Natural killer cell (primary cell): ENCODE measurements at regions not wholly inside any gene's neighbourhood (a gene's known extent, or its start where the extent isn't known, plus 50 kb on each side); places are given as distances from the start of the nearest gene placed in this dataset.

Experiments used
- ATAC-seq, 3 donors: fragments of 150-1000 bp in 2 of 3; fragments of 200-7000 bp in 1 of 3; cut with Tn5 transposase; 1 replicate in 1 of 3; 2 replicates in 2 of 3; pipeline ENCODE4 v1.10.0; 2021; ENCODE audit warnings: mild to moderate bottlenecking in 2 of 3, moderate library complexity in 2 of 3
- DNase-seq, 2 donors: peaks; one replicate each; pipeline versions ENCODE4 v3.0.0 to v3.0.0-alpha.2; 2013 to 2021; ENCODE audit warnings: mixed read lengths in 1 of 2
- H3K27ac ChIP-seq: one replicate; pipeline ENCODE4 v1.5.1; 2013; ENCODE audit warnings: mild to moderate bottlenecking, low read length
- H3K27me3 ChIP-seq: one replicate; pipeline ENCODE4 v1.6.1; 2013; ENCODE audit warnings: low read length; ENCODE audit not compliant: control insufficient read depth, insufficient read depth
- H3K36me3 ChIP-seq: one replicate; pipeline ENCODE4 v1.6.1; 2013; ENCODE audit warnings: low read length; ENCODE audit not compliant: control insufficient read depth, insufficient read depth
- H3K4me1 ChIP-seq: one replicate; pipeline ENCODE4 v1.6.1; 2013; ENCODE audit warnings: low read length; ENCODE audit not compliant: control insufficient read depth, insufficient read depth
- H3K4me3 ChIP-seq: one replicate; pipeline ENCODE4 v1.5.1; 2013; ENCODE audit warnings: low read length
- H3K9me3 ChIP-seq: one replicate; pipeline ENCODE4 v1.6.1; 2013; ENCODE audit warnings: low read length; ENCODE audit not compliant: control insufficient read depth, insufficient read depth
- H3K27ac Mint-ChIP-seq, 2 donors: one replicate each; pipeline ENCODE4 v1.8.0; 2022; ENCODE audit warnings: mild to moderate bottlenecking in 2 of 2, mixed read lengths in 2 of 2, moderate library complexity in 1 of 2
- H3K27me3 Mint-ChIP-seq, 2 donors: one replicate each; pipeline ENCODE4 v1.8.0; 2022; ENCODE audit warnings: low read depth in 2 of 2, mixed read lengths in 2 of 2
- H3K36me3 Mint-ChIP-seq: one replicate; pipeline ENCODE4 v1.8.0; 2022; ENCODE audit warnings: mixed read lengths
- H3K4me1 Mint-ChIP-seq, 2 donors: one replicate each; pipeline ENCODE4 v1.8.0; 2022; ENCODE audit warnings: mixed read lengths in 2 of 2
- H3K4me3 Mint-ChIP-seq: one replicate; pipeline ENCODE4 v1.8.0; 2022; ENCODE audit warnings: mild to moderate bottlenecking, moderate library complexity, mixed read lengths
- H3K9me3 Mint-ChIP-seq, 2 donors: one replicate each; pipeline ENCODE4 v1.8.0; 2022; ENCODE audit warnings: mixed read lengths in 2 of 2
- WGBS: methylation state at CpG from one replicate; pipeline ENCODE4 v1.1.7; 2013; ENCODE audit warnings: missing lambda C conversion rate; ENCODE audit not compliant: insufficient coverage; 5-methylcytosine and 5-hydroxymethylcytosine counted together
- intact Hi-C: fragments of 100-400 bp; cut with micrococcal nuclease; formaldehyde crosslinking; loops from one replicate; pipeline ENCODE4 v1.14.2; 2022
- TF ChIP-seq, protein P1 (sequence below): fragments of 200-600 bp; IDR thresholded peaks from one replicate; pipeline ENCODE4 v1.8.0; 2022; ENCODE audit warnings: antibody characterized with exemption

DNA sequence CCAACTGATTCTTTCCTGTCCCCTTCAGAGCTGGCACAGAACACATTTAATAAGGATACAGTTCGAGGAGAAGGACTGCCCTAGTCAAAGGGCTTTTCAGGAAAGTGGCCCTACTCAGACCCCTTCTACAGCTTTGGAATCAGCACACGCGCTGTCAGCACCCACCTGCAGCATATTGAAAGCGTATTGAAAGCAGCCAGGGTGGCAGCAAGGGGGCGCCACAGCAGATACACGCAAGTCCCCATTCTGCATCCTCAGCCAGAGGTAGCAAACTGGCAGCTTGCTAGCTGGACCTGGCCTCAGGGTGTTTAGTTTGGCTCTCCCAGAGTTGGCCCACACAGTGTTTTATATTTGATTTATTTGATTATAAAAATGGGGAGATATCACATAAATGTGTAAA lies 101.0 kb upstream of the NT5C1B start:
- H3K27me3 Mint-ChIP-seq: no peaks in the 10 kb centered on the region
- H3K4me1 ChIP-seq: no peaks in the 10 kb centered on the region
- no peak overlapping the region for H3K27ac ChIP-seq
- H3K9me3 ChIP-seq: no peaks in the 10 kb centered on the region
- ATAC-seq (no peak), DNase-seq (no peak)
- no peaks in the 10 kb centered on the region for H3K36me3 ChIP-seq
- no peak overlapping the region for H3K4me3 Mint-ChIP-seq
- H3K36me3 Mint-ChIP-seq: peaks cover 6% of the 10 kb centered on the region
- WGBS: 91% methylated on average over 6 of the region's 6 CpGs
- H3K4me3 ChIP-seq: no peak overlapping the region
- H3K9me3 Mint-ChIP-seq: peaks cover 4 to 7% of the 10 kb centered on the region in 2 donors
- H3K27ac Mint-ChIP-seq: no peak overlapping the region
- intact Hi-C loops: no loop called here
- H3K27me3 ChIP-seq: no peaks in the 10 kb centered on the region
- TF ChIP-seq, protein P1, sequence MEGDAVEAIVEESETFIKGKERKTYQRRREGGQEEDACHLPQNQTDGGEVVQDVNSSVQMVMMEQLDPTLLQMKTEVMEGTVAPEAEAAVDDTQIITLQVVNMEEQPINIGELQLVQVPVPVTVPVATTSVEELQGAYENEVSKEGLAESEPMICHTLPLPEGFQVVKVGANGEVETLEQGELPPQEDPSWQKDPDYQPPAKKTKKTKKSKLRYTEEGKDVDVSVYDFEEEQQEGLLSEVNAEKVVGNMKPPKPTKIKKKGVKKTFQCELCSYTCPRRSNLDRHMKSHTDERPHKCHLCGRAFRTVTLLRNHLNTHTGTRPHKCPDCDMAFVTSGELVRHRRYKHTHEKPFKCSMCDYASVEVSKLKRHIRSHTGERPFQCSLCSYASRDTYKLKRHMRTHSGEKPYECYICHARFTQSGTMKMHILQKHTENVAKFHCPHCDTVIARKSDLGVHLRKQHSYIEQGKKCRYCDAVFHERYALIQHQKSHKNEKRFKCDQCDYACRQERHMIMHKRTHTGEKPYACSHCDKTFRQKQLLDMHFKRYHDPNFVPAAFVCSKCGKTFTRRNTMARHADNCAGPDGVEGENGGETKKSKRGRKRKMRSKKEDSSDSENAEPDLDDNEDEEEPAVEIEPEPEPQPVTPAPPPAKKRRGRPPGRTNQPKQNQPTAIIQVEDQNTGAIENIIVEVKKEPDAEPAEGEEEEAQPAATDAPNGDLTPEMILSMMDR: no peak
- no peaks in the 10 kb centered on the region for H3K4me1 Mint-ChIP-seq

DNA sequence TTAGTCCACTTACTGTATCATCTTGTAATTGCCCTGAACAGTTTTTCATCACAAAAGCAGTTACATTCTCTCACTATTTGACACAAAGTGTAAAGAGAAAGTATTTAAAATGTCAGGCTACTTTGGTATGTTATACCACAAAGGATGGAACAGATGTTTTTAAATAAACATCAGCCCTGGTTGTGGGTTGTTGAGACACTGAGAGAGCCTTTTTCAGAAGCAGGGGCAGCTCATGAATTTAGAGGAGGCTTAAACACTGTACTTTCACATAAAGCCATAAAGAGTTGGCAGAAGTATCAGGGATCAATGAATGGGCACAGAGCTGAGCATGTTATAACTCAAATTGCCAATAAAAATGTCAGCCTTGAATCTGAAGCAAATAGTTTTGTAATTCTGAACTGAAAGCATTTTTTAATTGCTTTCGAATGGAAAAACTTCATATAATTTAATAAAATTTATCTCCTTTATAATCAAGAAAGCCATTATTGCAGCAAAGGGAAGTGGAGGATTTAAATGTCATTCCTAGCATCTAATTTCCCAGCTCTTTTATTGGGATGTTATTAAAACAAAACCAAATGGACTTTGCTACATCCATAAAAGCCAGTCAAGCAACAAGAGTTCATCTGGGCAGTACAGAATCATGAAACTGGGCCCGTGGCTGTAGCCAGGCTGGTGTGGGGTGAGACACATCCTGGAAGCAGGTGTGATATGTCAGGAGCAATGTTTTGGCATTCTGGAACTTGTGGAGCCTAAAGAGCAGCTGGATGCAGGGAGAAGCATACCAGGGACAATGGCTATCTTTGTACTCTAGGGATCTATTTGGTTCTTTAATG lies 95.1 kb upstream of the NT5C1B start:
- 71% methylated on average over 1 of the region's 2 CpGs for WGBS
- no peak overlapping the region for H3K4me3 ChIP-seq
- TF ChIP-seq, protein P1: no peak
- H3K4me1 ChIP-seq: no peaks in the 10 kb centered on the region
- no peak for ATAC-seq
- Mint-ChIP-seq H3K4me1 (no peaks in the 10 kb centered on the region), H3K27ac (no peak overlapping the region), H3K4me3 (no peak overlapping the region), H3K27me3 (no peaks in the 10 kb centered on the region), H3K9me3 (peaks cover 6 to 8% of the 10 kb centered on the region in 2 donors), H3K36me3 (no peaks in the 10 kb centered on the region)
- DNase-seq: no peak
- H3K27ac ChIP-seq: no peak overlapping the region
- H3K27me3 ChIP-seq: no peaks in the 10 kb centered on the region
- no peaks in the 10 kb centered on the region for H3K9me3 ChIP-seq
- H3K36me3 ChIP-seq: no peaks in the 10 kb centered on the region
- intact Hi-C loops: no loop called here

DNA sequence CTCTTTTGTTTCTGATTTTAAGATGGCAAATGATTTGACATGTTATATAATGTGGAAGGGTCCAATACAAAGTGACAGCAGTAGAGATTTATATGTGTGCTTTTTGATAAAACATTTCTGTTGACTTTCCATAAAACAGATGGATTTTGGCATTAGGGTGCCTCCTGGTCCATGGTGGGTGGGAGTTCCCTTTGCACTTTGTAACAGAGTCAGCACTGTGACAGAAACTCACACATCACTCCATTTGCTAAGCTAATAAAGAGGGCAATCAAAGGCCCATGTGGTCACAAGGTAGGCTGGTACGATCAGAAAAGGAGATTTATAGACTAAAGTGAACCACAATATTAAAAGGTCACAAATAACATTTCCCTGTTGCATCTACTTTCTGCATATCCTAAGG lies 93.3 kb upstream of the NT5C1B start:
- H3K36me3 Mint-ChIP-seq: no peaks in the 10 kb centered on the region
- intact Hi-C loops: no loop called here
- H3K27ac Mint-ChIP-seq: no peak overlapping the region
- no peak for DNase-seq
- TF ChIP-seq, protein P1: no peak
- H3K27me3 ChIP-seq: no peaks in the 10 kb centered on the region
- H3K4me1 Mint-ChIP-seq: no peaks in the 10 kb centered on the region
- no peaks in the 10 kb centered on the region for H3K36me3 ChIP-seq
- no peak for ATAC-seq
- peaks cover 8 to 12% of the 10 kb centered on the region in 2 donors for H3K9me3 Mint-ChIP-seq
- no peak overlapping the region for H3K27ac ChIP-seq
- WGBS: 100% methylated on average over 1 of the region's 1 CpG
- H3K4me3 ChIP-seq: no peak overlapping the region
- no peaks in the 10 kb centered on the region for H3K4me1 ChIP-seq
- no peaks in the 10 kb centered on the region for H3K27me3 Mint-ChIP-seq
- H3K9me3 ChIP-seq: peaks cover 1% of the 10 kb centered on the region
- H3K4me3 Mint-ChIP-seq: no peak overlapping the region

DNA sequence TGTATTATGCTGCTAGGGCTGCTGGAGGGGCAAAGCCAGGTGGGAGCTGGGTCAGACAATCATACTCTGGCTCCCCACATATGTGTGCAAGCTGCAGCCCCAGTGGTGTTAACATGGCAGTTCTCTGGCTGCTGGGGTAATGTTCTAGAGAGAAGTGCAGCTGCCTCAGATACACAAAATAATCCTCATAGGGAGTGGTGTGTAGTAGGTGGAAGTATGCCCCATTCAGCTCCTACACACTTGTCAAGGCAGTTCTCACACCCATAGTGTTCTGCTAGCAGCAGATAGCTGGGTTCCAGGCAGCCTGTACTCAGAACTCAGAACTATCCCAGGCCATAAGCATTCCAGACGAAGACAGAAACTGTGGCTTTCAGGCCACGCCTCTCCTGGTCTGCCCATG lies 87.9 kb upstream of the NT5C1B start:
- H3K4me3 ChIP-seq: no peak overlapping the region
- intact Hi-C loops: no loop called here
- H3K9me3 Mint-ChIP-seq: peaks cover 16 to 21% of the 10 kb centered on the region in 2 donors
- H3K27ac Mint-ChIP-seq: no peak overlapping the region
- TF ChIP-seq, protein P1: no peak
- peaks cover 19% of the 10 kb centered on the region for H3K36me3 Mint-ChIP-seq
- H3K27ac ChIP-seq: no peak overlapping the region
- DNase-seq (no peak), ATAC-seq (no peak)
- H3K27me3 ChIP-seq: no peaks in the 10 kb centered on the region
- H3K27me3 Mint-ChIP-seq: no peaks in the 10 kb centered on the region
- no peaks in the 10 kb centered on the region for H3K4me1 ChIP-seq
- H3K4me1 Mint-ChIP-seq: no peaks in the 10 kb centered on the region
- 74% methylated on average over 2 of the region's 2 CpGs for WGBS
- H3K9me3 ChIP-seq: peaks cover 20% of the 10 kb centered on the region
- no peaks in the 10 kb centered on the region for H3K36me3 ChIP-seq
- no peak overlapping the region for H3K4me3 Mint-ChIP-seq
